ENCODE measurements at regions not wholly inside any gene's neighbourhood (a gene's known extent, or its start where the extent isn't known, plus 50 kb on each side); places are given as distances from the start of the nearest gene placed in this dataset.
"Not testable (repeated sequence)": the region's sequence is repeated elsewhere in the genome, so short reads cannot be mapped to it uniquely, and the experiment has no call there.

GRCh38 chr9:81424431-81424830, 264.9 kb downstream of the TLE1 start:
- no peak for DNase-seq

- DNase-seq, result no peak
Observed at GRCh38 chr9:81423589-81424326, 265.6 kb downstream of the TLE1 start.

DNA sequence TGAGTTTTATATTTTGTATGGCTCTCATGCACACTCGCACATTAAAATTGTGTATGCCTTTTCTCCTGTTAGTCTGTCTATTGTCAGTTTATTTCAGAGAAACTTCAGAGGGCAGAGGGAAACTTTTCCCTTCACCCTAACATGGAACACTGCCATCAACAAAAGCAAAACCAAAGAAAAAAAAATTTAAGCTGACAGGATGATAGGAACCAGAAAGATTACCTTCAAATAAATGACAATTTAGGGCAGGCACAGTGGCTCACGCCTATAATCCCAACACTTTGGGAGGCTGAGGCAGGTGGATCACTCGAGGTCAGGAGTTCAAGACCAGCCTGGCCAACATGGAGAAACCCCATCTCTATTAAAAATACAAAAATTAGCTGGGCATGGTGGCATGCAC, 268.3 kb downstream of the TLE1 start:
- DNase-seq, result not testable (repeated sequence)

DNA sequence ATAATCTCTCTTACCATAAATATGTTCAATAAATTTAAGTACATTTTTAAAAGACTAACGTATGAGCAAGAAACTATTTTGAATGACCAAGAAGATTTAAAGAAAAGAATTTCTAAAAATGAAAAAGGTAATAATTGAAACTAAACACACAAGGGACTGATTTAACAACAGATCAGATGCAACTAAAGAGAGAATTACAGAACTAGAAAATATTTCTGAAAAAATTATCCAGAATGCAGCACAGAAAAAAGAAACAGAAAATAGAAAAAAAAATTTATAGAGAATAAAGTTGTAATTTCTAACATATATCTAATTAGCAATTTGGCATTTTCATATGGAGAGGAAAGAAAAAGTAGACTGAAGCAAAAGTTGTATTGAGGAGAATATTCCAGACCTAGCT, 269.3 kb downstream of the TLE1 start:
- no peak for DNase-seq

DNA sequence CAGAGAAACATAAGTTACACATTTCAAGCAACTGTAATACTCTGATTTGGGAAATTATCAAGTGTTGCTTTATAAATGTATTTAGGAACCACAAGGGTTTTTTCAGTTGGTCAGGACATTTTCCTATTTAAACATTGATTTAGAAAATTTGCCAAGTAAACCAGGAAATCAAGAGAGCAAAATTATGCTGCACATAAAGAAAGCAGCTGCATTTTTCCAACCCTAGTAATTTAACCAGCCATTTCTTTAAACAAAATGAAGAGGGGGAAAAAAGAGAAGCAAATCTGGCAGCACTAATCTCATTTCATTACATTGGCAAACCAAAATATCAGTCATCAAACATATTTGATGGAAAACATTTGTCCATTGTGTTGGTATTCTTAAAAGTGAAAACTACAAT, 271.4 kb downstream of the TLE1 start:
- no peak for DNase-seq

- DNase-seq, result no peak
Observed at GRCh38 chr9:81417299-81417675, 272.1 kb downstream of the TLE1 start.

GRCh38 chr9:81416476-81417298, 272.7 kb downstream of the TLE1 start:
- no peak for DNase-seq

DNA sequence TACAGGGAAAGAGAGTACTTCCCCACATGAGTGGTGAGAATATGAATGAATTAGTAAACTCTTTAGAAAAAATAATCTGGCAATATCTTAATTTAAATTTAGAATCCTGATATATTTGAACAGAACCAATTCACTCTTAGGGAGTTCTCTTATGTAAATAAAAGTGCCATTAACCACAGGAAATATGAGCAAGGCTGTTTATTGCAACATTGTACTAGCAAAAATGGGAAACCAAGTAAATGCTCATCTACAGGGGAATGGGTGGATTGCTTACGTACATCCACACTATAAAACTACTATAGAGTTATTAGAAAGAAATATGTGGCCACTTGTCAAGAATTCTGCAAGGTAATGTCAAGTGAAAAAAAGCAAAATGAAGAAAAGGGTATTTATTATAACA, 274.5 kb downstream of the TLE1 start:
- no peak for DNase-seq

GRCh38 chr9:81411961-81412360, 277.4 kb downstream of the TLE1 start:
- no peak for DNase-seq

GRCh38 chr9:81410201-81410600, 279.1 kb downstream of the TLE1 start:
- no peak for DNase-seq

DNA sequence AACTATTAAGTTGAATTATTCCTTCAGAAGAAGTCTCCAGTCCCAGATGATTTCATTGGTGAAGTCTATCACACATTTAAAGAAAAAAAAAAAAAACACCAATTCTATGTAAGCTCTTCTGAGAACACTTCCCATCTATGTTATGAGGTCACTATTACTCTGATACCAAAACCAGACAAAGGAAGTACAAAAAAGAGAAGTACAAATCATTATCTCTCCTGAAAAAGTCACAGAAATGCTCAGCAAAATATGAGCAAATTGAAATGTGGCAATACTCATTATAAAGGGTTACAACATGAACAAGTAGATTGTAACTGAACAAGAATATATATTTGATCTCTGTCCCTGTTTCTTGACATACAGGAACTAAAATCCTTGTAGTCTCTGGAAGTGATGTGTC, 280.4 kb downstream of the TLE1 start:
- no peak for DNase-seq

- no peak for DNase-seq
Observed at GRCh38 chr9:81404931-81405598, 284.3 kb downstream of the TLE1 start.

- DNase-seq, result no peak
Observed at GRCh38 chr9:81397481-81398381, 291.6 kb downstream of the TLE1 start.

GRCh38 chr9:81396528-81396927, 292.8 kb downstream of the TLE1 start:
- DNase-seq, result no peak

GRCh38 chr9:81395676-81396054, 293.7 kb downstream of the TLE1 start:
- no peak for DNase-seq

DNA sequence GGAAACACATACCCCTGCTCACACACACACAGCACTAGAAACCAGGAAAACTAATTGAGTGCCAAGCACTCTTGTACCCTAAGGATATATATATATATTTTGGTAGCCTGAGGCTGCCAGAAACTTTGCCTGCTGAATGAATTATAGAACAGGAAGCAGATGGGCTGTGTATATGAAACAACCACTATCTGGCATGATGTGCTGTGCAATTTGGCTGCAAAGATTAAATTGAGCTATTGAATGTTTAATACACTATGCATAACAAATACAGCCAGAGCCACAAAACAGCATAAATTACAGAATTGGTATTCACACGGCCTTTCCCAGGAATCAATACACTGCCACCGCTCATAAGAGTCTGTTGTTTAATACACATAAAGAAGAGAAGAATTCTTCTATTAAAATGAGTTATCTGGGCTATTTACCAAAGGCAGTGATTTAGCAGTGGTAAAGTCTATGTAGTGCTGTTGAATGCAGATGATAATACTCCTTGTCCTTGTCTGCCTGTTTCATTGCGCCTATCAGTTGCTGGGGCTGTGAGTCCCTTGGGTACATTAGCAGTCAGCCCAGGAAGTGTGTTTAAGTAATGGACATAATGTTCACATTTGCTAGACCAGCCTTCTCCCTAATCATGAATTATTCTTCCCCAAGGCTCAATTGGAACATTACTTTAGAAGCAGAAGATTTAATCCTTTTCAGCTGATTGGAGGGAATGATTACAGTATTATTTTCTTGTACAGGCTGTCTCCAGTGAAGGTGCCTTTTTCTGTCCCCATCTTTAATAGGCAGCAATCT, 294.3 kb downstream of the TLE1 start:
- DNase-seq, result no peak

- DNase-seq, result no peak
Observed at GRCh38 chr9:81393985-81394811, 295.1 kb downstream of the TLE1 start.

GRCh38 chr9:81391457-81391825, 297.9 kb downstream of the TLE1 start:
- DNase-seq, result no peak

- DNase-seq, result no peak
Observed at GRCh38 chr9:81390792-81391456, 298.4 kb downstream of the TLE1 start.

- DNase-seq, result no peak
Observed at GRCh38 chr9:81389569-81389993, 299.8 kb downstream of the TLE1 start.

Measured in right forelimb (tissue), 1 donor.